GM12878 (cell line): ENCODE measurements at regions not wholly inside any gene's neighbourhood (a gene's known extent, or its start where the extent isn't known, plus 50 kb on each side); places are given as distances from the start of the nearest gene placed in this dataset.

Experiments used
- ATAC-seq: fragments of 200-7000 bp; cut with Tn5 transposase; 3 replicates; pipeline ENCODE4 v1.9.1; 2020; ENCODE audit warnings: mild to moderate bottlenecking, moderate library complexity
- BruUV-seq: library from RNA; stranded (reverse); fragments of 400-500 nt; replicated peaks from 2 replicates; lab custom pipeline; 2021; lab: Mats Ljungman, UMichigan
- CTCF ChIA-PET: fragments of 300-600 bp; sonication (Branson Sonifier 250); formaldehyde crosslinking; extraction: SDS; loops from one replicate; lab custom pipeline; 2021; ENCODE audit warnings: inconsistent platforms; lab: Yijun Ruan, JAX
- POLR2A ChIA-PET: fragments of 350-600 bp; formaldehyde crosslinking; extraction: SDS; loops from one replicate; lab custom pipeline; 2021; ENCODE audit warnings: inconsistent platforms; lab: Charles Lee
- RAD21 ChIA-PET: fragments of 300-600 bp; sonication (Branson Sonifier 250); formaldehyde crosslinking; loops from one replicate; lab custom pipeline; 2023; ENCODE audit warnings: antibody characterized with exemption; ENCODE audit not compliant: unreplicated experiment; lab: Charles Lee
- SMC1A ChIA-PET: fragments of 300-600 bp; sonication (Branson Sonifier 250); formaldehyde crosslinking; loops from one replicate; lab custom pipeline; 2023; ENCODE audit not compliant: unreplicated experiment, uncharacterized antibody; lab: Charles Lee
- DNase-seq: peaks from one replicate; pipeline ENCODE4 v3.0.0-alpha.2; 2011; ENCODE audit warnings: low read depth, low spot score
- FAIRE-seq: peaks from 3 replicates; lab custom pipeline; 2011; peaks lifted over from hg19 to GRCh38; lab: Jason Lieb, UNC
- H2AFZ ChIP-seq: 2 replicates; pipeline ENCODE4 v1.6.0; 2011; ENCODE audit warnings: low read depth, low read length, control low read depth; ENCODE audit not compliant: control insufficient read depth
- H3K27ac ChIP-seq: 2 replicates; pipeline ENCODE4 v1.5.1; 2011; ENCODE audit warnings: control low read depth; ENCODE audit not compliant: control insufficient read depth, insufficient read depth
- H3K27me3 ChIP-seq, 2 experiments: replicated peaks in 1 of 2; 2 replicates each; pipeline versions ENCODE4 v1.6.0 to v1.6.1; 2011; ENCODE audit warnings: low read length in 1 of 2; ENCODE audit not compliant: control insufficient read depth in 2 of 2, insufficient read depth in 2 of 2
- H3K36me3 ChIP-seq, 2 experiments: 2 replicates each; pipeline ENCODE4 v1.5.1; 2011; ENCODE audit warnings: low read length in 1 of 2; ENCODE audit not compliant: control insufficient read depth in 2 of 2, insufficient read depth in 2 of 2
- H3K4me1 ChIP-seq: 2 replicates; pipeline ENCODE4 v1.6.1; 2011; ENCODE audit warnings: mild to moderate bottlenecking, low read length, moderate library complexity, mixed read lengths; ENCODE audit not compliant: control insufficient read depth, insufficient read depth
- H3K4me2 ChIP-seq: 2 replicates; pipeline ENCODE4 v1.6.0; 2011; ENCODE audit warnings: control low read depth; ENCODE audit not compliant: control insufficient read depth, insufficient read depth
- H3K4me3 ChIP-seq: fragments of 200-600 bp; sonication (generic); 2 replicates; pipeline ENCODE4 v1.5.1; 2016
- H3K79me2 ChIP-seq: 2 replicates; pipeline ENCODE4 v1.6.0; 2011; ENCODE audit warnings: low read length; ENCODE audit not compliant: control insufficient read depth, insufficient read depth
- H3K9ac ChIP-seq: 2 replicates; pipeline ENCODE4 v1.8.0; 2011; ENCODE audit warnings: low read length, control low read depth, mixed read lengths; ENCODE audit not compliant: control insufficient read depth, insufficient read depth
- H3K9me3 ChIP-seq: replicated peaks from 3 replicates; pipeline ENCODE4 v1.5.1; 2011; ENCODE audit warnings: mild to moderate bottlenecking, low read length; ENCODE audit not compliant: control insufficient read depth, insufficient read depth
- H4K20me1 ChIP-seq: 2 replicates; pipeline ENCODE4 v1.6.0; 2011; ENCODE audit not compliant: control insufficient read depth, insufficient read depth
- BMI1 ChIP-seq: fragments of 450-650 bp; IDR thresholded peaks from 2 replicates; pipeline ENCODE4 v1.6.1; 2016; ENCODE audit warnings: mild to moderate bottlenecking, moderate library complexity, borderline replicate concordance
- BRCA1 ChIP-seq: IDR thresholded peaks from 2 replicates; pipeline ENCODE4 v1.6.1; 2011; ENCODE audit warnings: low read depth, low read length, improper control_type of control experiment
- CBX5 ChIP-seq: sonication (generic); IDR thresholded peaks from 2 replicates; pipeline ENCODE4 v1.6.1; 2016; ENCODE audit warnings: low read depth, moderate library complexity, mild to moderate bottlenecking, inconsistent platforms
- CHD4 ChIP-seq: fragments of 200-600 bp; sonication (generic); IDR thresholded peaks from 2 replicates; pipeline ENCODE4 v1.6.1; 2016; ENCODE audit warnings: mild to moderate bottlenecking
- GATAD2B ChIP-seq: fragments of 450-650 bp; conservative IDR thresholded peaks from 2 replicates; pipeline ENCODE4 v1.6.1; 2017; ENCODE audit warnings: low read depth, mild to moderate bottlenecking, moderate library complexity
- HCFC1 ChIP-seq: fragments of 150-350 bp; IDR thresholded peaks from 2 replicates; pipeline ENCODE4 v1.6.1; 2014; ENCODE audit warnings: low read length
- IRF3 ChIP-seq: fragments of 450-650 bp; IDR thresholded peaks from 2 replicates; pipeline ENCODE4 v1.6.1; 2014; ENCODE audit warnings: mild to moderate bottlenecking
- MTA2 ChIP-seq: fragments of 450-650 bp; IDR thresholded peaks from 2 replicates; pipeline ENCODE4 v1.6.1; 2016; ENCODE audit warnings: low read depth, mild to moderate bottlenecking, moderate library complexity
- MYB ChIP-seq: fragments of 150-350 bp; IDR thresholded peaks from 2 replicates; pipeline ENCODE4 v1.6.1; 2014; ENCODE audit warnings: mild to moderate bottlenecking, low read depth, low read length, borderline replicate concordance
- NFXL1 ChIP-seq: fragments of 450-650 bp; IDR thresholded peaks from 2 replicates; pipeline ENCODE4 v1.6.1; 2017; ENCODE audit warnings: antibody characterized with exemption, mild to moderate bottlenecking, borderline replicate concordance
- POLR2A ChIP-seq: IDR thresholded peaks from 2 replicates; pipeline ENCODE4 v1.6.1; 2011; ENCODE audit warnings: low read depth, mild to moderate bottlenecking, low read length
- RELA ChIP-seq: fragments of 450-650 bp; IDR thresholded peaks from 2 replicates; pipeline ENCODE4 v1.8.0; 2014; ENCODE audit warnings: borderline replicate concordance; ENCODE audit not compliant: partially characterized antibody
- RUNX3 ChIP-seq: IDR thresholded peaks from 2 replicates; pipeline ENCODE4 v1.6.1; 2012; ENCODE audit warnings: low read length, inconsistent platforms
- SMC3 ChIP-seq: IDR thresholded peaks from 2 replicates; pipeline ENCODE4 v1.6.1; 2011; ENCODE audit warnings: low read length, improper control_type of control experiment, borderline replicate concordance
- TCF7 ChIP-seq: IDR thresholded peaks from 2 replicates; pipeline ENCODE4 v1.6.1; 2014; ENCODE audit warnings: antibody characterized with exemption, borderline replicate concordance
- WGBS: methylation state at CpG from one replicate; pipeline ENCODE4 v1.1.6; 2016; ENCODE audit warnings: low lambda C conversion rate; ENCODE audit not compliant: insufficient replicate concordance, insufficient coverage; ENCODE audit errors: missing lambda C conversion rate; 5-methylcytosine and 5-hydroxymethylcytosine counted together
- in situ Hi-C: fragments of 300-500 bp; cut with MboI; formaldehyde crosslinking; loops from 9 replicates; pipeline ENCODE4 v1.14.3; 2018; ENCODE audit warnings: mixed read lengths
- intact Hi-C: fragments of 100-400 bp; cut with micrococcal nuclease; formaldehyde crosslinking; loops from one replicate; pipeline ENCODE4 v1.14.2; 2022; ENCODE audit not compliant: unreplicated experiment
- TF ChIP-seq, protein P1 (sequence below), 3 experiments: IDR thresholded peaks in 2 of 3; conservative IDR thresholded peaks in 1 of 3; 2 replicates each; pipeline ENCODE4 v1.5.1; 2011; ENCODE audit warnings: low read depth in 3 of 3, low read length in 3 of 3, mild to moderate bottlenecking in 3 of 3, control low read depth in 2 of 3, moderate library complexity in 2 of 3, inconsistent platforms in 1 of 3, mixed read lengths in 1 of 3; ENCODE audit not compliant: control insufficient read depth in 2 of 3, insufficient read depth in 1 of 3; ENCODE audit errors: extremely low read depth in 1 of 3
- TF ChIP-seq, protein P2 (sequence below): fragments of 150-350 bp; IDR thresholded peaks from 2 replicates; pipeline ENCODE4 v1.6.1; 2016; ENCODE audit warnings: low read depth, low read length

GRCh38 chr10:51020200-51020599, 54.1 kb upstream of the PRKG1 start (continued):
- TF ChIP-seq RELA (no peak), TCF7 (no peak), GATAD2B (no peak), POLR2A (no peak)
- TF ChIP-seq, protein P1, sequence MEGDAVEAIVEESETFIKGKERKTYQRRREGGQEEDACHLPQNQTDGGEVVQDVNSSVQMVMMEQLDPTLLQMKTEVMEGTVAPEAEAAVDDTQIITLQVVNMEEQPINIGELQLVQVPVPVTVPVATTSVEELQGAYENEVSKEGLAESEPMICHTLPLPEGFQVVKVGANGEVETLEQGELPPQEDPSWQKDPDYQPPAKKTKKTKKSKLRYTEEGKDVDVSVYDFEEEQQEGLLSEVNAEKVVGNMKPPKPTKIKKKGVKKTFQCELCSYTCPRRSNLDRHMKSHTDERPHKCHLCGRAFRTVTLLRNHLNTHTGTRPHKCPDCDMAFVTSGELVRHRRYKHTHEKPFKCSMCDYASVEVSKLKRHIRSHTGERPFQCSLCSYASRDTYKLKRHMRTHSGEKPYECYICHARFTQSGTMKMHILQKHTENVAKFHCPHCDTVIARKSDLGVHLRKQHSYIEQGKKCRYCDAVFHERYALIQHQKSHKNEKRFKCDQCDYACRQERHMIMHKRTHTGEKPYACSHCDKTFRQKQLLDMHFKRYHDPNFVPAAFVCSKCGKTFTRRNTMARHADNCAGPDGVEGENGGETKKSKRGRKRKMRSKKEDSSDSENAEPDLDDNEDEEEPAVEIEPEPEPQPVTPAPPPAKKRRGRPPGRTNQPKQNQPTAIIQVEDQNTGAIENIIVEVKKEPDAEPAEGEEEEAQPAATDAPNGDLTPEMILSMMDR (IDR thresholded peaks at IDR 0.05 in 2 of 3, conservative IDR thresholded peaks at IDR 0.05 in 1 of 3; ENCODE audit: control insufficient read depth in 2 of 3, extremely low read depth in 1 of 3, insufficient read depth in 1 of 3, low read depth in 3 of 3, low read length in 3 of 3): no peak
- TF ChIP-seq, all 136 proteins: peak for 0

GRCh38 chr10:51022933-51023585, 51.2 kb upstream of the PRKG1 start:
- Histone ChIP-seq H3K9ac (no peak overlapping the region), H3K27me3 (no peaks in the 10 kb centered on the region; a peak in 1 of 4 replicates), H3K4me1 (no peaks in the 10 kb centered on the region), H2AFZ (no peak overlapping the region), H3K4me2 (no peak overlapping the region), H3K9me3 (no peaks in the 10 kb centered on the region), H3K36me3 (no peaks in the 10 kb centered on the region), H3K4me3 (no peak overlapping the region), H3K27ac (no peak overlapping the region), H3K79me2 (no peaks in the 10 kb centered on the region), H4K20me1 (no peaks in the 10 kb centered on the region)
- POLR2A ChIA-PET: no interaction called here
- FAIRE-seq: no peak
- RAD21 ChIA-PET: no interaction called here
- CTCF ChIA-PET: interaction anchor here (1.6 kb wide), 1 partner anchor 31 kb away, joined by 4 read pairs; no protein-coding TSS in a partner anchor
- SMC1A ChIA-PET: interaction anchor here (0.6 kb wide), 1 partner anchor 11 kb away, joined by 3 read pairs; no protein-coding TSS in a partner anchor
- in situ Hi-C loops: loop anchor here (25.0 kb wide), 1 partner anchor 1189 kb away; no protein-coding TSS in a partner anchor
- no peak for ATAC-seq
- intact Hi-C loops: no loop called here
- BruUV-seq: no TSS peak
- WGBS: 38% methylated on average over 5 of the region's 5 CpGs
- no peak for DNase-seq
- TF ChIP-seq HCFC1: no peak
- no peak for TF ChIP-seq BMI1
- TF ChIP-seq, protein P2, sequence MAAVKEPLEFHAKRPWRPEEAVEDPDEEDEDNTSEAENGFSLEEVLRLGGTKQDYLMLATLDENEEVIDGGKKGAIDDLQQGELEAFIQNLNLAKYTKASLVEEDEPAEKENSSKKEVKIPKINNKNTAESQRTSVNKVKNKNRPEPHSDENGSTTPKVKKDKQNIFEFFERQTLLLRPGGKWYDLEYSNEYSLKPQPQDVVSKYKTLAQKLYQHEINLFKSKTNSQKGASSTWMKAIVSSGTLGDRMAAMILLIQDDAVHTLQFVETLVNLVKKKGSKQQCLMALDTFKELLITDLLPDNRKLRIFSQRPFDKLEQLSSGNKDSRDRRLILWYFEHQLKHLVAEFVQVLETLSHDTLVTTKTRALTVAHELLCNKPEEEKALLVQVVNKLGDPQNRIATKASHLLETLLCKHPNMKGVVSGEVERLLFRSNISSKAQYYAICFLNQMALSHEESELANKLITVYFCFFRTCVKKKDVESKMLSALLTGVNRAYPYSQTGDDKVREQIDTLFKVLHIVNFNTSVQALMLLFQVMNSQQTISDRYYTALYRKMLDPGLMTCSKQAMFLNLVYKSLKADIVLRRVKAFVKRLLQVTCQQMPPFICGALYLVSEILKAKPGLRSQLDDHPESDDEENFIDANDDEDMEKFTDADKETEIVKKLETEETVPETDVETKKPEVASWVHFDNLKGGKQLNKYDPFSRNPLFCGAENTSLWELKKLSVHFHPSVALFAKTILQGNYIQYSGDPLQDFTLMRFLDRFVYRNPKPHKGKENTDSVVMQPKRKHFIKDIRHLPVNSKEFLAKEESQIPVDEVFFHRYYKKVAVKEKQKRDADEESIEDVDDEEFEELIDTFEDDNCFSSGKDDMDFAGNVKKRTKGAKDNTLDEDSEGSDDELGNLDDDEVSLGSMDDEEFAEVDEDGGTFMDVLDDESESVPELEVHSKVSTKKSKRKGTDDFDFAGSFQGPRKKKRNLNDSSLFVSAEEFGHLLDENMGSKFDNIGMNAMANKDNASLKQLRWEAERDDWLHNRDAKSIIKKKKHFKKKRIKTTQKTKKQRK: no peak
- TF ChIP-seq IRF3: no peak
- no peak for TF ChIP-seq SMC3
- no peak for TF ChIP-seq CBX5
- TF ChIP-seq BRCA1: no peak
- no peak for TF ChIP-seq CHD4
- TF ChIP-seq MYB: no peak
- TF ChIP-seq RUNX3: no peak
- TF ChIP-seq NFXL1: no peak
- no peak for TF ChIP-seq MTA2
